ENCODE measurements at regions not wholly inside any gene's neighbourhood (a gene's known extent, or its start where the extent isn't known, plus 50 kb on each side); places are given as distances from the start of the nearest gene placed in this dataset.

DNA sequence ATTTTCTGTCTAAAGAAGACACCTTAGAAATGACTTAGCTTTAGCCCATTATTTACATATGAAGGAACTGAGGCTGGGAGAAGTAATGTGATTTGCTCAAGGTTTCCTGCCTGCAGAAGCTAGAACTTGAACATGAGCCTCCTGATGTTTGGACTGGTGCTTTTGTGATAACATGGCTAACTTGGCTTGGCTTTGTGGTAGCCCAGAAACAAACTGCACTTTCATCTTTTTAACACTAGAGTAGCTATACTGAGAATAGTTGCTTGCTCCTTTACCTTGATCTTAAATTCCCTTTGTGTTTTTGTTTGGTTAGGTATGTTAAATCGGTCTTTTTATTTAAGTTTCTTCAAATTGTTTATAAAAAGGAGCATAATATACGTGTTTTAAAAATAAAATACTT is 163.5 kb upstream of the MANEA start:
- Mint-ChIP-seq H3K27ac (no peak overlapping the region), H3K9me3 (peaks cover 0 to 2% (median 0%) of the 10 kb centered on the region in 7 donors), H3K27me3 (ENCODE audit: low read depth in 3 of 3) (no peaks in the 10 kb centered on the region), H3K36me3 (no peaks in the 10 kb centered on the region), H3K4me1 (no peaks in the 10 kb centered on the region), H3K4me3 (no peak overlapping the region)
- TF ChIP-seq, protein P1, sequence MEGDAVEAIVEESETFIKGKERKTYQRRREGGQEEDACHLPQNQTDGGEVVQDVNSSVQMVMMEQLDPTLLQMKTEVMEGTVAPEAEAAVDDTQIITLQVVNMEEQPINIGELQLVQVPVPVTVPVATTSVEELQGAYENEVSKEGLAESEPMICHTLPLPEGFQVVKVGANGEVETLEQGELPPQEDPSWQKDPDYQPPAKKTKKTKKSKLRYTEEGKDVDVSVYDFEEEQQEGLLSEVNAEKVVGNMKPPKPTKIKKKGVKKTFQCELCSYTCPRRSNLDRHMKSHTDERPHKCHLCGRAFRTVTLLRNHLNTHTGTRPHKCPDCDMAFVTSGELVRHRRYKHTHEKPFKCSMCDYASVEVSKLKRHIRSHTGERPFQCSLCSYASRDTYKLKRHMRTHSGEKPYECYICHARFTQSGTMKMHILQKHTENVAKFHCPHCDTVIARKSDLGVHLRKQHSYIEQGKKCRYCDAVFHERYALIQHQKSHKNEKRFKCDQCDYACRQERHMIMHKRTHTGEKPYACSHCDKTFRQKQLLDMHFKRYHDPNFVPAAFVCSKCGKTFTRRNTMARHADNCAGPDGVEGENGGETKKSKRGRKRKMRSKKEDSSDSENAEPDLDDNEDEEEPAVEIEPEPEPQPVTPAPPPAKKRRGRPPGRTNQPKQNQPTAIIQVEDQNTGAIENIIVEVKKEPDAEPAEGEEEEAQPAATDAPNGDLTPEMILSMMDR (IDR thresholded peaks at IDR 0.05) = no peak
- H3K36me3 ChIP-seq (replicated peaks in 1 of 2; ENCODE audit: control insufficient read depth in 1 of 2, insufficient read depth in 2 of 2, low read length in 2 of 2) = no peaks in the 10 kb centered on the region
- H2AFZ ChIP-seq (ENCODE audit: insufficient read depth, low read depth, low read length, poor library complexity, severe bottlenecking) = no peak overlapping the region
- H3K4me1 ChIP-seq (ENCODE audit: control insufficient read depth in 1 of 2, insufficient read depth in 2 of 2, low read length in 2 of 2) = no peaks in the 10 kb centered on the region
- H3K4me2 ChIP-seq (replicated peaks; ENCODE audit: extremely low read depth, low read length, poor library complexity, severe bottlenecking) = no peak overlapping the region
- no peak for DNase-seq
- no peaks in the 10 kb centered on the region for H3K9me3 ChIP-seq (replicated peaks in 1 of 2; ENCODE audit: control insufficient read depth in 1 of 2, insufficient read depth in 1 of 2, low read length in 2 of 2)
- no peak overlapping the region for H3K27ac ChIP-seq (ENCODE audit: low read depth in 1 of 2, low read length in 2 of 2)
- intact Hi-C loops (cut with micrococcal nuclease) = no loop called here
- no peak overlapping the region for H3K9ac ChIP-seq (ENCODE audit: insufficient read depth, low read length, poor library complexity, severe bottlenecking)
- no peaks in the 10 kb centered on the region for H4K20me1 ChIP-seq (ENCODE audit: insufficient read depth, low read length)
- H3K27me3 ChIP-seq (ENCODE audit: control insufficient read depth in 2 of 2, insufficient read depth in 2 of 2, low read length in 2 of 2) = no peaks in the 10 kb centered on the region
- WGBS (ENCODE audit: insufficient coverage) = no CpG with 5 or more reads among the region's 2 CpGs
- no peak overlapping the region for H3K4me3 ChIP-seq (replicated peaks in 1 of 3; ENCODE audit: low read depth in 2 of 3, low read length in 3 of 3)
- H3K79me2 ChIP-seq (ENCODE audit: insufficient read depth, low read length) = no peaks in the 10 kb centered on the region

DNA sequence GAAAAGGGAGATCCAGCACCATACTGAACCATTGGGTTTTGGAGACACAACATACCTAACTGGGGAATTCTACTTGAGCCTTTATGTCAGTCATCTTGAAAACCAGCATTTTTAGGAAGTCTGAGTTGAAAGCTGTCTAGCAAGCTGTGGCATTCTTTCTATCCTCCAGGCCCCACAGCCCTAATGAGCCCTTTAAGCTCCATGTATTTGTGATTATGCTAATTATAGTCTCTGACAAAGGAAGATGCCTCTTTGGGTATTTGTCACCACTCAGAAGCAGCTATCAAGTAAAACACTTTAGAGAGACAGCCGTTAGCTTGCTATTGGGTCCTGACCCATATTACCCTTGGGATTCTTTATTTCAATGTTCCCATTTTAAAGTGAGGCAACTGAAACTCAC is 159.5 kb upstream of the MANEA start:
- intact Hi-C loops (cut with micrococcal nuclease) = no loop called here
- no peaks in the 10 kb centered on the region for H3K36me3 Mint-ChIP-seq
- no peak for DNase-seq
- TF ChIP-seq, protein P1 (IDR thresholded peaks at IDR 0.05) = no peak
- H4K20me1 ChIP-seq (ENCODE audit: insufficient read depth, low read length) = no peaks in the 10 kb centered on the region
- H3K4me3 Mint-ChIP-seq = no peak overlapping the region
- H3K4me1 ChIP-seq (ENCODE audit: control insufficient read depth in 1 of 2, insufficient read depth in 2 of 2, low read length in 2 of 2) = no peaks in the 10 kb centered on the region
- H3K9me3 Mint-ChIP-seq = peaks cover 0 to 11% (median 4%) of the 10 kb centered on the region in 7 donors
- no CpG with 5 or more reads among the region's 1 CpG for WGBS (ENCODE audit: insufficient coverage)
- H3K4me3 ChIP-seq (replicated peaks in 1 of 3; ENCODE audit: low read depth in 2 of 3, low read length in 3 of 3) = no peak overlapping the region
- no peak overlapping the region for H3K27ac Mint-ChIP-seq
- no peak overlapping the region for H3K9ac ChIP-seq (ENCODE audit: insufficient read depth, low read length, poor library complexity, severe bottlenecking)
- H3K27me3 Mint-ChIP-seq (ENCODE audit: low read depth in 3 of 3) = peaks cover 0 to 1% (median 0%) of the 10 kb centered on the region in 3 donors
- H3K4me1 Mint-ChIP-seq = no peaks in the 10 kb centered on the region
- H3K27ac ChIP-seq (ENCODE audit: low read depth in 1 of 2, low read length in 2 of 2) = no peak overlapping the region
- peaks cover 7 to 15% of the 10 kb centered on the region in 2 donors for H3K9me3 ChIP-seq (replicated peaks in 1 of 2; ENCODE audit: control insufficient read depth in 1 of 2, insufficient read depth in 1 of 2, low read length in 2 of 2)
- H3K27me3 ChIP-seq (ENCODE audit: control insufficient read depth in 2 of 2, insufficient read depth in 2 of 2, low read length in 2 of 2) = no peaks in the 10 kb centered on the region
- H3K36me3 ChIP-seq (replicated peaks in 1 of 2; ENCODE audit: control insufficient read depth in 1 of 2, insufficient read depth in 2 of 2, low read length in 2 of 2) = no peaks in the 10 kb centered on the region
- H3K79me2 ChIP-seq (ENCODE audit: insufficient read depth, low read length) = no peaks in the 10 kb centered on the region
- H3K4me2 ChIP-seq (replicated peaks; ENCODE audit: extremely low read depth, low read length, poor library complexity, severe bottlenecking) = no peak overlapping the region
- H2AFZ ChIP-seq (ENCODE audit: insufficient read depth, low read depth, low read length, poor library complexity, severe bottlenecking) = no peak overlapping the region

All from CD14-positive monocyte (primary cell).